Ascending aorta (tissue), 2 donors: ENCODE measurements at regions not wholly inside any gene's neighbourhood (a gene's known extent, or its start where the extent isn't known, plus 50 kb on each side); places are given as distances from the start of the nearest gene placed in this dataset.

Source experiments
- DNase-seq, 2 donors: peaks; one replicate each; pipeline ENCODE4 v3.0.0-alpha.2; 2019; ENCODE audit warnings: low spot score in 2 of 2
- H3K27ac ChIP-seq, 2 donors: fragments of 200-600 bp; sonication (generic); one replicate each; pipeline ENCODE4 v1.5.1; 2016 to 2017; ENCODE audit warnings: mild to moderate bottlenecking in 1 of 2
- H3K27me3 ChIP-seq: fragments of 200-600 bp; sonication (generic); one replicate; pipeline ENCODE4 v1.5.1; 2017
- H3K36me3 ChIP-seq, 2 donors: fragments of 200-600 bp; sonication (generic); one replicate each; pipeline ENCODE4 v1.5.1; 2016
- H3K4me1 ChIP-seq, 2 donors: fragments of 200-600 bp; sonication (generic); one replicate each; pipeline ENCODE4 v1.5.1; 2016 to 2017; ENCODE audit warnings: mild to moderate bottlenecking in 1 of 2
- H3K4me3 ChIP-seq, 2 donors: fragments of 200-600 bp; sonication (generic); one replicate each; pipeline ENCODE4 v1.5.1; 2016 to 2017; ENCODE audit warnings: mild to moderate bottlenecking in 1 of 2
- H3K9me3 ChIP-seq, 2 donors: fragments of 200-600 bp; sonication (generic); one replicate each; pipeline ENCODE4 v1.5.1; 2016
- CTCF ChIP-seq, 3 experiments: fragments of 200-600 bp in 2 of 3; fragments of 450-650 bp in 1 of 3; sonication (generic) in 2 of 3; IDR thresholded peaks; one replicate each; pipeline ENCODE4 v1.5.1; 2016 to 2019; ENCODE audit warnings: antibody characterized with exemption in 3 of 3, mild to moderate bottlenecking in 1 of 3, moderate library complexity in 1 of 3
- intact Hi-C: fragments of 100-400 bp; cut with DNase I; formaldehyde crosslinking; loops from one replicate; pipeline ENCODE4 v1.15.1; 2023

GRCh38 chr14:93838238-93838637, 50.0 kb upstream of the PRIMA1 start:
- no peak for DNase-seq
- TF ChIP-seq CTCF (IDR thresholded peaks at IDR 0.05): no peak
- H3K36me3 ChIP-seq: no peaks in the 10 kb centered on the region
- no peak overlapping the region for H3K4me3 ChIP-seq
- intact Hi-C loops: no loop called here
- H3K27me3 ChIP-seq: no peaks in the 10 kb centered on the region
- H3K9me3 ChIP-seq: no peaks in the 10 kb centered on the region
- H3K4me1 ChIP-seq: no peaks in the 10 kb centered on the region
- no peak overlapping the region for H3K27ac ChIP-seq
